HepG2 (cell line): ENCODE measurements at regions not wholly inside any gene's neighbourhood (a gene's known extent, or its start where the extent isn't known, plus 50 kb on each side); places are given as distances from the start of the nearest gene placed in this dataset.
"Not testable (repeated sequence)": the region's sequence is repeated elsewhere in the genome, so short reads cannot be mapped to it uniquely, and the experiment has no call there.

ENCODE experiments used
- ATAC-seq: fragments of 200-7000 bp; cut with Tn5 transposase; 3 replicates; pipeline ENCODE4 v1.9.1; 2020; ENCODE audit warnings: mild to moderate bottlenecking, moderate library complexity
- BruUV-seq: library from RNA; stranded (reverse); fragments of 400-500 nt; replicated peaks from 2 replicates; lab custom pipeline; 2021; lab: Mats Ljungman, UMichigan
- CTCF ChIA-PET: fragments of 300-600 bp; formaldehyde crosslinking; extraction: SDS; loops from one replicate; lab custom pipeline; 2021; ENCODE audit warnings: low total read pairs, inconsistent platforms, low intra/inter-chr PET ratio; lab: Yijun Ruan, JAX
- POLR2A ChIA-PET: fragments of 350-600 bp; sonication (Branson Sonifier 250); formaldehyde crosslinking; loops from one replicate; lab custom pipeline; 2020; ENCODE audit warnings: antibody characterized with exemption, inconsistent platforms; lab: Yijun Ruan, JAX
- DNase-seq: peaks from one replicate; pipeline ENCODE4 v3.0.0-alpha.2; 2015; ENCODE audit warnings: low spot score
- FAIRE-seq: peaks from 3 replicates; lab custom pipeline; 2011; peaks lifted over from hg19 to GRCh38; lab: Jason Lieb, UNC
- H2AFZ ChIP-seq: one replicate; pipeline ENCODE4 v1.6.1; 2011; ENCODE audit warnings: low read length, inconsistent platforms
- H3K27ac ChIP-seq: fragments of 300-600 bp; 3 replicates; pipeline ENCODE4 v1.8.0; 2011; ENCODE audit warnings: mixed run types, mild to moderate bottlenecking, mixed read lengths, low read length, inconsistent platforms; ENCODE audit not compliant: insufficient read depth; ENCODE audit errors: extremely low read length
- H3K27me3 ChIP-seq, 2 experiments: fragments of 200-600 bp in 1 of 2; 2 replicates in 1 of 2; 3 replicates in 1 of 2; pipeline versions ENCODE4 v1.6.0 to v1.8.0; 2011; ENCODE audit warnings: low read length in 2 of 2, mild to moderate bottlenecking in 2 of 2, moderate library complexity in 2 of 2, inconsistent platforms in 1 of 2; ENCODE audit not compliant: insufficient read depth in 2 of 2, control insufficient read depth in 1 of 2
- H3K36me3 ChIP-seq, 2 experiments: fragments of 200-600 bp in 1 of 2; replicated peaks in 1 of 2; 2 replicates in 1 of 2; 3 replicates in 1 of 2; pipeline versions ENCODE4 v1.5.1 to v1.8.0; 2011; ENCODE audit warnings: low read length in 2 of 2, inconsistent platforms in 1 of 2; ENCODE audit not compliant: insufficient read depth in 2 of 2, control insufficient read depth in 1 of 2
- H3K4me1 ChIP-seq: 2 replicates; pipeline ENCODE4 v1.5.1; 2012; ENCODE audit warnings: low read length, inconsistent platforms; ENCODE audit not compliant: insufficient read depth
- H3K4me2 ChIP-seq: 2 replicates; pipeline ENCODE4 v1.6.0; 2011; ENCODE audit warnings: low read depth, low read length, inconsistent platforms
- H3K4me3 ChIP-seq, 3 experiments: fragments of 200-600 bp in 1 of 3; sonication (generic), shearing (Covaris generic) in 1 of 3; replicated peaks in 1 of 3; 2 replicates each; pipeline ENCODE4 v1.5.1; 2011 to 2016; ENCODE audit warnings: low read length in 3 of 3, inconsistent platforms in 2 of 3, low read depth in 2 of 3, mild to moderate bottlenecking in 2 of 3, control low read depth in 1 of 3, mixed read lengths in 1 of 3; ENCODE audit not compliant: insufficient read depth in 1 of 3
- H3K79me2 ChIP-seq: one replicate; pipeline ENCODE4 v1.6.1; 2011; ENCODE audit warnings: low read length, inconsistent platforms; ENCODE audit not compliant: insufficient read depth
- H3K9ac ChIP-seq: 2 replicates; pipeline ENCODE4 v1.6.0; 2011; ENCODE audit warnings: mild to moderate bottlenecking, low read depth, low read length, inconsistent platforms; ENCODE audit not compliant: insufficient read depth
- H3K9me3 ChIP-seq: 2 replicates; pipeline ENCODE4 v1.5.1; 2012; ENCODE audit warnings: mild to moderate bottlenecking, low read length
- H4K20me1 ChIP-seq: 2 replicates; pipeline ENCODE4 v1.6.0; 2011; ENCODE audit warnings: inconsistent platforms, mild to moderate bottlenecking, low read length, moderate library complexity; ENCODE audit not compliant: insufficient read depth
- GATA4 ChIP-seq: sonication (generic); IDR thresholded peaks from 2 replicates; pipeline ENCODE4 v1.6.1; 2016; ENCODE audit warnings: antibody characterized with exemption, low read depth, borderline replicate concordance
- HMGA1 ChIP-seq: sonication (generic); formaldehyde crosslinking; conservative IDR thresholded peaks from 2 replicates; pipeline ENCODE4 v1.4.0; 2020; ENCODE audit warnings: missing genetic modification reagents
- KAT2B ChIP-seq: fragments of 150-350 bp; IDR thresholded peaks from 2 replicates; pipeline ENCODE4 v1.6.1; 2014; ENCODE audit warnings: low read depth, low read length, borderline replicate concordance
- ZNF597 ChIP-seq: sonication (generic); formaldehyde crosslinking; IDR thresholded peaks from 2 replicates; pipeline ENCODE4 v1.5.0; 2020; ENCODE audit warnings: missing genetic modification reagents
- ZNF800 ChIP-seq: sonication (generic); formaldehyde crosslinking; IDR thresholded peaks from 2 replicates; pipeline ENCODE4 v1.4.0; 2020; ENCODE audit warnings: missing genetic modification reagents
- ZXDC ChIP-seq: sonication (generic); formaldehyde crosslinking; IDR thresholded peaks from 2 replicates; pipeline ENCODE4 v1.5.0; 2020; ENCODE audit warnings: mild to moderate bottlenecking, missing genetic modification reagents
- WGBS: methylation state at CpG from one replicate; pipeline ENCODE4 v1.1.6; 2017; ENCODE audit warnings: low lambda C conversion rate; 5-methylcytosine and 5-hydroxymethylcytosine counted together
- in situ Hi-C: cut with HindIII; loops from 2 replicates; pipeline ENCODE4 v1.10.0; 2017; ENCODE audit warnings: low pct_unique_long_range_greater_than_20kb; ENCODE audit not compliant: extremely low pct_ligation_motif_present
- intact Hi-C: fragments of 100-400 bp; cut with micrococcal nuclease; formaldehyde crosslinking; loops from one replicate; pipeline ENCODE4 v1.10.0; 2022; ENCODE audit not compliant: unreplicated experiment

- no peak for TF ChIP-seq KAT2B
- TF ChIP-seq HMGA1 (CRISPR knock-in tag): no peak
- no peak for TF ChIP-seq ZNF597 (CRISPR knock-in tag)
- no peak for TF ChIP-seq ZNF800 (CRISPR knock-in tag)
- no peak for TF ChIP-seq ZXDC (CRISPR knock-in tag)
- no peak for TF ChIP-seq GATA4
Measured at GRCh38 chr10:29229258-29229705, 59.6 kb upstream of the LYZL1 start (continued).

- CTCF ChIA-PET, in situ Hi-C loops, H3K9me3 ChIP-seq, H2AFZ ChIP-seq, DNase-seq, H3K9ac ChIP-seq, H4K20me1 ChIP-seq, ATAC-seq, H3K4me2 ChIP-seq, H3K79me2 ChIP-seq, H3K4me3 ChIP-seq, H3K27me3 ChIP-seq, BruUV-seq, POLR2A ChIA-PET, H3K36me3 ChIP-seq, intact Hi-C loops, H3K27ac ChIP-seq, FAIRE-seq: not testable (repeated sequence)
- 75% methylated on average over 13 of the region's 13 CpGs for WGBS
- H3K4me1 ChIP-seq: peaks cover 14% of the 10 kb centered on the region
Measured at GRCh38 chr10:29236910-29237309, 52.0 kb upstream of the LYZL1 start.
